ENCODE measurements at regions not wholly inside any gene's neighbourhood (a gene's known extent, or its start where the extent isn't known, plus 50 kb on each side); places are given as distances from the start of the nearest gene placed in this dataset.

GRCh38 chr15:62933386-62933785 is 109.2 kb upstream of the TPM1 start:
- TF ChIP-seq, protein P1, sequence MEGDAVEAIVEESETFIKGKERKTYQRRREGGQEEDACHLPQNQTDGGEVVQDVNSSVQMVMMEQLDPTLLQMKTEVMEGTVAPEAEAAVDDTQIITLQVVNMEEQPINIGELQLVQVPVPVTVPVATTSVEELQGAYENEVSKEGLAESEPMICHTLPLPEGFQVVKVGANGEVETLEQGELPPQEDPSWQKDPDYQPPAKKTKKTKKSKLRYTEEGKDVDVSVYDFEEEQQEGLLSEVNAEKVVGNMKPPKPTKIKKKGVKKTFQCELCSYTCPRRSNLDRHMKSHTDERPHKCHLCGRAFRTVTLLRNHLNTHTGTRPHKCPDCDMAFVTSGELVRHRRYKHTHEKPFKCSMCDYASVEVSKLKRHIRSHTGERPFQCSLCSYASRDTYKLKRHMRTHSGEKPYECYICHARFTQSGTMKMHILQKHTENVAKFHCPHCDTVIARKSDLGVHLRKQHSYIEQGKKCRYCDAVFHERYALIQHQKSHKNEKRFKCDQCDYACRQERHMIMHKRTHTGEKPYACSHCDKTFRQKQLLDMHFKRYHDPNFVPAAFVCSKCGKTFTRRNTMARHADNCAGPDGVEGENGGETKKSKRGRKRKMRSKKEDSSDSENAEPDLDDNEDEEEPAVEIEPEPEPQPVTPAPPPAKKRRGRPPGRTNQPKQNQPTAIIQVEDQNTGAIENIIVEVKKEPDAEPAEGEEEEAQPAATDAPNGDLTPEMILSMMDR (IDR thresholded peaks at IDR 0.05): no peak
- TF ChIP-seq NFATC4 (CRISPR knock-in tag; IDR thresholded peaks at IDR 0.05) (no peak), ZNF232 (CRISPR knock-in tag; IDR thresholded peaks at IDR 0.05) (no peak), TEAD4 (CRISPR knock-in tag; IDR thresholded peaks at IDR 0.05) (no peak), MLX (CRISPR knock-in tag; IDR thresholded peaks at IDR 0.05) (no peak), FOXJ3 (CRISPR knock-in tag; IDR thresholded peaks at IDR 0.05; ENCODE audit: borderline replicate concordance) (no peak), NFYB (CRISPR knock-in tag; conservative IDR thresholded peaks at IDR 0.05; ENCODE audit: low read depth) (no peak), ESRRA (CRISPR knock-in tag; IDR thresholded peaks at IDR 0.05; ENCODE audit: borderline replicate concordance) (no peak), ZNF219 (CRISPR knock-in tag; IDR thresholded peaks at IDR 0.05; ENCODE audit: borderline replicate concordance) (no peak), ATF3 (CRISPR knock-in tag; conservative IDR thresholded peaks at IDR 0.05) (no peak), ETV6 (CRISPR knock-in tag; IDR thresholded peaks at IDR 0.05) (no peak)
- TF ChIP-seq, protein P2, sequence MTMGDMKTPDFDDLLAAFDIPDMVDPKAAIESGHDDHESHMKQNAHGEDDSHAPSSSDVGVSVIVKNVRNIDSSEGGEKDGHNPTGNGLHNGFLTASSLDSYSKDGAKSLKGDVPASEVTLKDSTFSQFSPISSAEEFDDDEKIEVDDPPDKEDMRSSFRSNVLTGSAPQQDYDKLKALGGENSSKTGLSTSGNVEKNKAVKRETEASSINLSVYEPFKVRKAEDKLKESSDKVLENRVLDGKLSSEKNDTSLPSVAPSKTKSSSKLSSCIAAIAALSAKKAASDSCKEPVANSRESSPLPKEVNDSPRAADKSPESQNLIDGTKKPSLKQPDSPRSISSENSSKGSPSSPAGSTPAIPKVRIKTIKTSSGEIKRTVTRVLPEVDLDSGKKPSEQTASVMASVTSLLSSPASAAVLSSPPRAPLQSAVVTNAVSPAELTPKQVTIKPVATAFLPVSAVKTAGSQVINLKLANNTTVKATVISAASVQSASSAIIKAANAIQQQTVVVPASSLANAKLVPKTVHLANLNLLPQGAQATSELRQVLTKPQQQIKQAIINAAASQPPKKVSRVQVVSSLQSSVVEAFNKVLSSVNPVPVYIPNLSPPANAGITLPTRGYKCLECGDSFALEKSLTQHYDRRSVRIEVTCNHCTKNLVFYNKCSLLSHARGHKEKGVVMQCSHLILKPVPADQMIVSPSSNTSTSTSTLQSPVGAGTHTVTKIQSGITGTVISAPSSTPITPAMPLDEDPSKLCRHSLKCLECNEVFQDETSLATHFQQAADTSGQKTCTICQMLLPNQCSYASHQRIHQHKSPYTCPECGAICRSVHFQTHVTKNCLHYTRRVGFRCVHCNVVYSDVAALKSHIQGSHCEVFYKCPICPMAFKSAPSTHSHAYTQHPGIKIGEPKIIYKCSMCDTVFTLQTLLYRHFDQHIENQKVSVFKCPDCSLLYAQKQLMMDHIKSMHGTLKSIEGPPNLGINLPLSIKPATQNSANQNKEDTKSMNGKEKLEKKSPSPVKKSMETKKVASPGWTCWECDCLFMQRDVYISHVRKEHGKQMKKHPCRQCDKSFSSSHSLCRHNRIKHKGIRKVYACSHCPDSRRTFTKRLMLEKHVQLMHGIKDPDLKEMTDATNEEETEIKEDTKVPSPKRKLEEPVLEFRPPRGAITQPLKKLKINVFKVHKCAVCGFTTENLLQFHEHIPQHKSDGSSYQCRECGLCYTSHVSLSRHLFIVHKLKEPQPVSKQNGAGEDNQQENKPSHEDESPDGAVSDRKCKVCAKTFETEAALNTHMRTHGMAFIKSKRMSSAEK (CRISPR knock-in tag; IDR thresholded peaks at IDR 0.05; ENCODE audit: borderline replicate concordance): no peak
- TF ChIP-seq, protein P3, sequence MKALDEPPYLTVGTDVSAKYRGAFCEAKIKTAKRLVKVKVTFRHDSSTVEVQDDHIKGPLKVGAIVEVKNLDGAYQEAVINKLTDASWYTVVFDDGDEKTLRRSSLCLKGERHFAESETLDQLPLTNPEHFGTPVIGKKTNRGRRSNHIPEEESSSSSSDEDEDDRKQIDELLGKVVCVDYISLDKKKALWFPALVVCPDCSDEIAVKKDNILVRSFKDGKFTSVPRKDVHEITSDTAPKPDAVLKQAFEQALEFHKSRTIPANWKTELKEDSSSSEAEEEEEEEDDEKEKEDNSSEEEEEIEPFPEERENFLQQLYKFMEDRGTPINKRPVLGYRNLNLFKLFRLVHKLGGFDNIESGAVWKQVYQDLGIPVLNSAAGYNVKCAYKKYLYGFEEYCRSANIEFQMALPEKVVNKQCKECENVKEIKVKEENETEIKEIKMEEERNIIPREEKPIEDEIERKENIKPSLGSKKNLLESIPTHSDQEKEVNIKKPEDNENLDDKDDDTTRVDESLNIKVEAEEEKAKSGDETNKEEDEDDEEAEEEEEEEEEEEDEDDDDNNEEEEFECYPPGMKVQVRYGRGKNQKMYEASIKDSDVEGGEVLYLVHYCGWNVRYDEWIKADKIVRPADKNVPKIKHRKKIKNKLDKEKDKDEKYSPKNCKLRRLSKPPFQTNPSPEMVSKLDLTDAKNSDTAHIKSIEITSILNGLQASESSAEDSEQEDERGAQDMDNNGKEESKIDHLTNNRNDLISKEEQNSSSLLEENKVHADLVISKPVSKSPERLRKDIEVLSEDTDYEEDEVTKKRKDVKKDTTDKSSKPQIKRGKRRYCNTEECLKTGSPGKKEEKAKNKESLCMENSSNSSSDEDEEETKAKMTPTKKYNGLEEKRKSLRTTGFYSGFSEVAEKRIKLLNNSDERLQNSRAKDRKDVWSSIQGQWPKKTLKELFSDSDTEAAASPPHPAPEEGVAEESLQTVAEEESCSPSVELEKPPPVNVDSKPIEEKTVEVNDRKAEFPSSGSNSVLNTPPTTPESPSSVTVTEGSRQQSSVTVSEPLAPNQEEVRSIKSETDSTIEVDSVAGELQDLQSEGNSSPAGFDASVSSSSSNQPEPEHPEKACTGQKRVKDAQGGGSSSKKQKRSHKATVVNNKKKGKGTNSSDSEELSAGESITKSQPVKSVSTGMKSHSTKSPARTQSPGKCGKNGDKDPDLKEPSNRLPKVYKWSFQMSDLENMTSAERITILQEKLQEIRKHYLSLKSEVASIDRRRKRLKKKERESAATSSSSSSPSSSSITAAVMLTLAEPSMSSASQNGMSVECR (CRISPR knock-in tag; IDR thresholded peaks at IDR 0.05; ENCODE audit: borderline replicate concordance): no peak
